ENCODE measurements at regions not wholly inside any gene's neighbourhood (a gene's known extent, or its start where the extent isn't known, plus 50 kb on each side); places are given as distances from the start of the nearest gene placed in this dataset.

DNA sequence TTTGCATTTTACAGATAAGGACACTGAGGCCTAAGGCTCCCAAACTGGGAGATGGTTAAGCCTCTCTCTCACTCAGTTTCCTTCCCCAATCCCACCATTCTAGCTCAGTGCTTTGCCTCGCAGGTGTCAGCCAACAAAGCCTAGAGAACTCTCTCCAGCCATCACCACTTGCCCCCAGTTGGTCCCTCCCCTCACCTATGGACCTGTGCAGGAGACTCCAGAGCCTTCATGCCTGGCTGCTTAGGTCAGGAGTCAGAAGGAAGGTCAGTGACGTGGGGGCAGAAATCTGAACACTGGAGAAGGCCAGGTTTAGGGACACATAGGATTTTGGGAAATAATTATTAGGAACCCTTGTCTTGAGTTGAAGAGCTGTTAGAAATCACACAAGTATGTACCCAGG is 295.3 kb downstream of the PTPRU start:
- TF ChIP-seq POLR2A (IDR thresholded peaks at IDR 0.05) (no peak), CTCF (IDR thresholded peaks at IDR 0.05) (no peak), EP300 (IDR thresholded peaks at IDR 0.05) (no peak)
